ENCODE measurements at regions not wholly inside any gene's neighbourhood (a gene's known extent, or its start where the extent isn't known, plus 50 kb on each side); places are given as distances from the start of the nearest gene placed in this dataset.

DNA sequence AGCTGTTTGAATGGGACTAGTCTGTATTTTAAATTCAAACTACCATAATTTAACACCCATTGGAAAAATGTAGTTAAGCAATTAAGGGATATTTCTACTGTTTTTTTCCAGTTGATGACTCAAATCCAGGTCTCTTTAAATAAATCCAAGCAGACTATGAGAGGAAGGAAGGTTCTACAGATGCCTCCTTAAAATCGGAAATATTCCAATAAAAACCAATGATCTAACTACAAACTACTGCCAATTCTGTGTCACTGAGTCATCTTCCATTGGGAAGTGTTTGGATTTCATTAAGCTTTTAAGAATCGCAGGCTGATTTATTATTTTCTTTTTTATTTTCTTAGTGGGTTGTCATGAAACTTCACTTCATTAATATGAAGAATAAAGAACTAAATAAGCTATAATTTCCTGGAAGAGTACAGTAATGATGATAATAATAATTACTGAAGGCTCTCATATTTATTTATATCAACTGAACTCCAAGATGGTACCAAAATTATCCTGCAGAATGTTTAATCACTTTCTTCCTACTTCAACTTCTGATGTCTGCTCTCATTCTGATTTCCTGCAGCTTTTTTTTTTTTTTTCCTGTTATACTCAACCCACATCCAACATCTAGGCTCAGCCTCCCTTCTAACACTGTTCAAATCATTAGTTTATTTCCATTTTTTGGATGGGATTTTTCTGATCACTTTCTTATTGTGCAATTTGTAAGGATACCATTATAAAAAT, 166.3 kb upstream of the FN1 start:
- TF ChIP-seq CTCF (conservative IDR thresholded peaks at IDR 0.05; ENCODE audit: low read length): no peak
- no peak for TF ChIP-seq EZH2phosphoT487 (IDR thresholded peaks at IDR 0.05; ENCODE audit: borderline replicate concordance)
